ENCODE measurements at regions not wholly inside any gene's neighbourhood (a gene's known extent, or its start where the extent isn't known, plus 50 kb on each side); places are given as distances from the start of the nearest gene placed in this dataset.

DNA sequence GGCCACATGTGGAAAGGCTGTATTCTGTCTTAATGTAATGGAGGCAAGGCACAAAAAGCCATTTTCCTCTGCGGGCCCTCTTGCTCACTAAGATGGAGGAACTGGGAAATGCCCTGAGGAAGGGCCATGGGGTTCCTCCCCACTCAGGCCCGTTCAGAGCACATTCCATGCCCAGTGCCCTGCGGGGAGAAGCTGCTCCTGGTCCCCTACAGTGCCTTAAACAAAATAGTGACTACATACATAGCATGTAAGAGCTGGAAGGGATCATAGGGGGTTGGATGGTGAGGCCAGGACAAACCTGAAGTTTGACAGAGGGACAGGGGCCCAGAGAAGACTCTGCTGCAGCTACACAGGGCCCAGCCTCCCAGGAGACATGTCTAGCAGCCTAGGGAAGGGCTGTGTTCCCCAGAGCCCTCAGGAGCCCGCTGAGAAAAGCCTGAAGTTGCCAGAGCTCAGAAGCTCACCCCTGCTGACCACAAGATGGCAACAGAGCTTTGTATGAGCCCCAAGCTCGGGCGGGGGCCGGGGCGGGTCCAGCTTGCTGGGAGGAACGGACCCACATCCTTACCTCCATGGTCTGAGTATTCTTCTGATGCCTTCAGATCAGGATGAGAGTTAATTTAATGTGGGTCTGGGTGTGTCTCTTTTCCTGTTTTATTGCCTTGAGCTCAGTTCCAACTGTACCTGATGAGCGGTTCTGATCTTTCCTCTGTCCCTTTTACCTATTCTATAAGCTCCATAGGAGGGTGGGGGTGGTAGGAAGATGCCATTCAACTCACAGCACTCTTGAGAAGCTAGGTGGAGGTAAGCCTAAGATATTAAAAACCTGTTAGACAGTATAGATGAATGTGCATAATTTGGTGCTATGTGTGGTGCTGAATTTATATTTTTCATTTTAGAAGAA is 242.9 kb downstream of the CDC5L start:
- TF ChIP-seq, protein P1, sequence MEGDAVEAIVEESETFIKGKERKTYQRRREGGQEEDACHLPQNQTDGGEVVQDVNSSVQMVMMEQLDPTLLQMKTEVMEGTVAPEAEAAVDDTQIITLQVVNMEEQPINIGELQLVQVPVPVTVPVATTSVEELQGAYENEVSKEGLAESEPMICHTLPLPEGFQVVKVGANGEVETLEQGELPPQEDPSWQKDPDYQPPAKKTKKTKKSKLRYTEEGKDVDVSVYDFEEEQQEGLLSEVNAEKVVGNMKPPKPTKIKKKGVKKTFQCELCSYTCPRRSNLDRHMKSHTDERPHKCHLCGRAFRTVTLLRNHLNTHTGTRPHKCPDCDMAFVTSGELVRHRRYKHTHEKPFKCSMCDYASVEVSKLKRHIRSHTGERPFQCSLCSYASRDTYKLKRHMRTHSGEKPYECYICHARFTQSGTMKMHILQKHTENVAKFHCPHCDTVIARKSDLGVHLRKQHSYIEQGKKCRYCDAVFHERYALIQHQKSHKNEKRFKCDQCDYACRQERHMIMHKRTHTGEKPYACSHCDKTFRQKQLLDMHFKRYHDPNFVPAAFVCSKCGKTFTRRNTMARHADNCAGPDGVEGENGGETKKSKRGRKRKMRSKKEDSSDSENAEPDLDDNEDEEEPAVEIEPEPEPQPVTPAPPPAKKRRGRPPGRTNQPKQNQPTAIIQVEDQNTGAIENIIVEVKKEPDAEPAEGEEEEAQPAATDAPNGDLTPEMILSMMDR (optimal IDR thresholded peaks at IDR 0.05 in 1 of 3, IDR thresholded peaks at IDR 0.05 in 1 of 3, conservative IDR thresholded peaks at IDR 0.05 in 1 of 3; ENCODE audit: extremely low read depth in 1 of 3, insufficient read depth in 2 of 3, low read length in 3 of 3): peak; percentile 48 to 80 (median 55)
- no peak for TF ChIP-seq EZH2 (IDR thresholded peaks at IDR 0.05; ENCODE audit: low read length)
